ENCODE measurements at regions not wholly inside any gene's neighbourhood (a gene's known extent, or its start where the extent isn't known, plus 50 kb on each side); places are given as distances from the start of the nearest gene placed in this dataset.
A peak's percentile ranks its signal among the peaks of the same experiment; 100 is the strongest.
"Not testable (repeated sequence)": the region's sequence is repeated elsewhere in the genome, so short reads cannot be mapped to it uniquely, and the experiment has no call there.

GRCh38 chr2:143928613-143929012, 591.3 kb downstream of the ZEB2 start:
- in situ Hi-C loops (cut with HindIII; ENCODE audit: low sequenced_read_pairs) = no loop called here
- DNase-seq (ENCODE audit: low spot score) = no peak

- in situ Hi-C loops (cut with HindIII; ENCODE audit: low sequenced_read_pairs) = no loop called here
- DNase-seq (ENCODE audit: low spot score) = no peak
Measured at GRCh38 chr2:143928184-143928583, 591.7 kb downstream of the ZEB2 start.

DNA sequence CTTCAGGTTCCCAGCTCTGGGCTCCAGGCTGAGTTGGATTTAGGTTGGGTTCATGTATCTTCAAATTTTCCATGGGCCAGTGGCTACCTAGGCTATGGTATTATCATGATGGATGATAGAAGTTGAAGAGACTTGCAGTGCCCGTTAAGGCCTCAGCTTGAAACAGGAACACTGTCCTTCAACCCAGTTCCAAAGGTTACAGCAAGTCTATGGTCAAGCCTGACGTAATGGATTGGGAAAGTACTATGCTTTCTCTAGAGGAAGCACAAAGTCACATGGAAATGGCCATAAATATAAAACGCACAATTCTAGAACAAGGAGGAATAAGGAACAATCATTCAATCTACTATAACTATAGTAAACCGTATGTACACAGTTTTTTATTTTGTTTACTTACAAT, 593.2 kb downstream of the ZEB2 start:
- no peak for DNase-seq (ENCODE audit: low spot score)
- in situ Hi-C loops (cut with HindIII; ENCODE audit: low sequenced_read_pairs) = no loop called here

GRCh38 chr2:143922261-143922830, 597.6 kb downstream of the ZEB2 start:
- in situ Hi-C loops (cut with HindIII; ENCODE audit: low sequenced_read_pairs); DNase-seq (ENCODE audit: low spot score): not testable (repeated sequence)

DNA sequence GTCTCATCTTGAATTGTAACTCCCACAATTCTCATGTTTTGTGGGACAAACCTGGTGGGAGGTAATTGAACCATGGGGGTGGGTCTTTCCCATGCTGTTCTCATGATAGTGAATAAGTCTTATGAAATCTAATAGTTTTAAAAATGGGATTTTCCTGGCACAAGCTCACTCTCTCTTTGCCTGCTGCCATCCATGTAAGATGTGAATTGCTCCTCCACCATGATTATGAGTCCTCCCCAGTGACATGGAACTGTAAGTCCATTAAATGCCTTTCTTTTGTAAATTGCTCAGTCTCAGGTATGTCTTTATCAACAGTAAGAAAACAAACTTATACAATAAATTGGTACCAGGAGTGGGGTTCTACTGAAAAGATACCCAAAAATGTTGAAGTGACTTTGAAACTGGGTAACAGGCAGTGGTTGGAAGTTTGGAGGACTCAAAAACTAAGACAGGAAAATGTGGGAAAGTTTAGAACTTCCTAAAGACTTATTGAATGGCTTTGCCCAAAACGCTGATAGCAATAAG, 601.4 kb downstream of the ZEB2 start:
- DNase-seq (ENCODE audit: low spot score) = no peak
- in situ Hi-C loops (cut with HindIII; ENCODE audit: low sequenced_read_pairs) = no loop called here

DNA sequence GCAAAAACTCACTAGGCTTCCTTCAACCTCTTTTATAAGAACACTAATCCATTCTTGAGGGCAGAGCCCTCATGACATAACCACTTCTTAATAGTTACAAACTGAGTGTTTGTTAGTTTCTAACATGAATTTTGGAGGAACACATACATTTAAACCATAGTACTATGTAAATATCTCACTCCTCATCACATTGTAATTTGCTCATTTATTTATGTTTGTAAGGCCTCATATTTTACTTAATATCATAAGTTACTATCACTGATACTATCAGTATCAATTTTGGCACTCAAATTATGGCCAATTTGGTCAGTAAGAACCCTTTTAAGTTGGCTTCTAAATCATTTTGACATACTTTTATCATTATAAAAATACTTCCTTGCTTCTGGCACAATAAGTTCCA, 603.1 kb downstream of the ZEB2 start:
- no peak for DNase-seq (ENCODE audit: low spot score)
- in situ Hi-C loops (cut with HindIII; ENCODE audit: low sequenced_read_pairs) = no loop called here

GRCh38 chr2:143909577-143910353, 610.2 kb downstream of the ZEB2 start:
- DNase-seq (ENCODE audit: low spot score) = no peak
- in situ Hi-C loops (cut with HindIII; ENCODE audit: low sequenced_read_pairs) = no loop called here

DNA sequence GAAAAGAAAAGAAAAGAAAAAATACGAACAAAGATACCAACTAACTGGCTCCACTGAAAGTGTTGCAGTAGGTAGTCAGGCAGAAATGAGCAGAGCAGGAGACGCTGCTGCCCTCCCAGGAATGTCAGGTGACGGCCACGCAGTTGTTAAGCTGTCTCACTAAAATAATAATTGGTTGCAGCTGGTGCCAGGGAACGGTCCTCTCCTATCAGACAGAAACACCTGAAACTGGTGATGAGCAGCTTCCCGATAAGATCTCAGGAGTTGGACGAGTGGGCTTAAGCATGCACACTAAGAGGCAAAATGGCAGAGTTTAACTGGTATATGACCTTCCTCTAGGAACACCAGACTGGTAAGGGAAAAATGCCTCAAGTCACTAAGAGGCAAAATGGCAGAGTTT, 611.1 kb downstream of the ZEB2 start:
- in situ Hi-C loops (cut with HindIII; ENCODE audit: low sequenced_read_pairs) = no loop called here
- DNase-seq (ENCODE audit: low spot score) = no peak

GRCh38 chr2:143907801-143908200, 612.1 kb downstream of the ZEB2 start:
- DNase-seq (ENCODE audit: low spot score) = no peak
- in situ Hi-C loops (cut with HindIII; ENCODE audit: low sequenced_read_pairs) = no loop called here

GRCh38 chr2:143906850-143907249, 613.1 kb downstream of the ZEB2 start:
- in situ Hi-C loops (cut with HindIII; ENCODE audit: low sequenced_read_pairs) = no loop called here
- no peak for DNase-seq (ENCODE audit: low spot score)

DNA sequence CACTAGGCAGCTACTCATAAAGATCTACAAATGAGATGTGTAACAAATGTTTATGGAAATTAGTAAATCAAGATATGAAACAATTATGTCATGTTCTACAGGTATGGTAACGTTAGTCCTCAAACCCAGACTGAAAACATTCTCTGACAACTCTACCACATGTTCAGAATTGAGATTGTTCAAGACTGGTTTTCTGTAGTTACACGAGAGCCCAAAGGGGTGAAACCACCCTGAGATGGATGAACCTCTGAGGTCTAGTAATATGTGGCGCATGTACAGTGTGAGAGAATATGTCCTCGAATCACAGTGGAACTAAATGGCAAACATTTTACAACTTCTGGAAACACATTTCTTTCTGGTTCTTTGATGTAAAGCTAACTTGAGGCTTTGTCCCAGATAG, 614.3 kb downstream of the ZEB2 start:
- no peak for DNase-seq (ENCODE audit: low spot score)
- in situ Hi-C loops (cut with HindIII; ENCODE audit: low sequenced_read_pairs) = no loop called here

DNA sequence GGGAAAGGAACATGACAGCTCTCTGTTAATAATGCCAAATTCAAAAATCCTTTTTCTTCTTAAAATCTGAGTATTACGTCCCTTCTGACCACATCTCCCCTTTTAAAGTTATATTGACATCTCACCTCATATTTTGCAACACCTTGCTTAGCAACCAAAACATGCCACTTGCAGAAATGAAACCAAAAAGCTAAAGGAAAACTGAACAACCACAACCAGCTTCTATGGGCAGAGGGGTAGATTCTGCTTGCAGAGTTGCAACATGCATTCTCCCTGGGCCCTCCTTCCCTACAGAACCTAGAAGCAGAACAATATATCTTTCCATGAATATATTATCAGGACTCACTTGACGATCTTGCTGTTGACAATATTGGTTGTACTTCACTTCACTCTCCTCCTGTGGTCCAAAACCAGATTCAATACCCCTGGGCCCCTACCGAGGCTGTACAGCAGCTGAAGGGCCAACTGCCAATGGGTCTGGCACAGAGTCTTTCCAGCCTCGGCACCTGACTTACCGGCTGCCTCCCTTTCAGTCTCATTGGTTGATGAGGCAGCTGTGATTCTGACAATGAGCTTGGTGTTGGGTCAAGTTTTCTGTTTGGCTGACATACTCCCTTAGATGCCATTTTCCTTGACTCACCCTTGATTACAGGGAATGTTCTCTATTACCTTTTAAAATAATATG, 616.6 kb downstream of the ZEB2 start:
- in situ Hi-C loops (cut with HindIII; ENCODE audit: low sequenced_read_pairs) = no loop called here
- DNase-seq (ENCODE audit: low spot score) = no peak

DNA sequence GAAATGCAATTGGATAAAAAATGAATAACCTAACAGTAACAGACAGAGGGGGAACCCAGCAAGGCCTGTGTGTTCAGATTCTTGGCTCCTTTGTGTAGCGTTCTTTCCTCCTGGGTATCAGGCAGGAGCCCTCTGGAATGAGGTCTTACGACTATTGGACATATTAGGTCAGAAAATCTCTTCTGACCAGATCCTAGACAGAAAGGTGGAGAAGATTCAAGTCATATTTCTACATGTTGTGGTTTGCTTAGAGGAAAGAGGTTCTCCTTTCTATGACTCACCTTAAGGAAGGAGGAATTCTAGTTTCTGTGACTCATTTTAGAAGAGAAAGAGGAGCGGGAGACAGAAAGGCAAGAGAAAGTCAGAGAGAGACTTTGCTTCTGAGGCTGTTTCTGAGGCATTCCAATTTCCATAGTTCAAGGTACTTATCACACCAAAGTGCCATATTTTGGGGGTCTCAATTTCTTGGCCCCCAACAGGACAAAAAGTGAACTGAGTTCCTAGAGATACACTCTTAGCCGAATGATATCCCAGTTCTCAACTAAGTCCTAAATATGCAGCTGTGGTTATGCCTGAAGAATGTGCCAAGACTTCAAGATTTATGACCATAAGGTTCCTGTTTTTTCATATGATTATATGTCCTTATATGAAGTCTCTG, 618.6 kb downstream of the ZEB2 start:
- in situ Hi-C loops (cut with HindIII; ENCODE audit: low sequenced_read_pairs) = no loop called here
- no peak for DNase-seq (ENCODE audit: low spot score)

DNA sequence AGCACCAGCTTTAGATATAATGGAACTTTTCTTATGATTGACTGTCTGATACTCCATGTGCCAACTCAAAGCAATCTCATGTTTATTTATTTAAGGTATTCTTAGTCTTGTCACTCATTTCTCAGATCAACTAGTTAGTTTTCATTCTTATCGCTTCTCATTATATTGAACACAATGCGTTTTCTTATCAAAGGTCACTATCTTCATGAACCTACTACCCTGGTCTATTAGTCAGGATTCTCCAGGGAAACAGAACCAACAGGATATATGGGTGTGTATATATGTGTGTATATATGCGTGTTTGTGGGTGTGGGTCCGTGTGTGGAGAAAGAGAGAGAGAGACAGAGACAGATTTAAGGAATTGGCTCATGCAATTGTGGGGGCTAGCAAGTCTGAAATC, 619.9 kb downstream of the ZEB2 start:
- no peak for DNase-seq (ENCODE audit: low spot score)
- in situ Hi-C loops (cut with HindIII; ENCODE audit: low sequenced_read_pairs) = no loop called here

GRCh38 chr2:143893371-143893770, 626.5 kb downstream of the ZEB2 start:
- in situ Hi-C loops (cut with HindIII; ENCODE audit: low sequenced_read_pairs) = no loop called here

DNA sequence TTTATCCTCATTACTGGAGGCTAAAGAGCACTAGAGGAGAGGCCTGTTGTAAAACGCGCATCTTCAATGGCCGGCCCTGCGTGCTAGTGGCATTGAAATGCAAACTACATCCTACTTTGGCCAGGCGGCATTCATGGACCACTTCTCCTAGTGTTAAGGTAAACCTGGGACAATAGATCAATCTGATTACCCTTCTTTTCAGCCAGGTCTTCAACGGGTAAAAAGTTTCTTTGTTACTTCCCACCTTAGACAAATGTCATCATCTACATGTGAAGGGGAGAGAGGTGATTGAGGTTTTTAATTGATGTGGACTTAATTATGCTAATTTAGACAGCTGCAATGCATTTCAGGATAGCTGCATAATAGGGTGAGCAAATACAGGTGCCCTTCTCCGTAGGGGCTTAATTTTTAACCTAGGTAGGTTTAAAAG, 628.0 kb downstream of the ZEB2 start:
- in situ Hi-C loops (cut with HindIII; ENCODE audit: low sequenced_read_pairs) = no loop called here
- no peak for DNase-seq (ENCODE audit: low spot score)

More at GRCh38 chr2:143893371-143893770, 626.5 kb downstream of the ZEB2 start:
- DNase-seq (ENCODE audit: low spot score) = peak; percentile 25

GRCh38 chr2:143890798-143891197, 629.1 kb downstream of the ZEB2 start:
- DNase-seq (ENCODE audit: low spot score) = no peak
- in situ Hi-C loops (cut with HindIII; ENCODE audit: low sequenced_read_pairs) = no loop called here

DNA sequence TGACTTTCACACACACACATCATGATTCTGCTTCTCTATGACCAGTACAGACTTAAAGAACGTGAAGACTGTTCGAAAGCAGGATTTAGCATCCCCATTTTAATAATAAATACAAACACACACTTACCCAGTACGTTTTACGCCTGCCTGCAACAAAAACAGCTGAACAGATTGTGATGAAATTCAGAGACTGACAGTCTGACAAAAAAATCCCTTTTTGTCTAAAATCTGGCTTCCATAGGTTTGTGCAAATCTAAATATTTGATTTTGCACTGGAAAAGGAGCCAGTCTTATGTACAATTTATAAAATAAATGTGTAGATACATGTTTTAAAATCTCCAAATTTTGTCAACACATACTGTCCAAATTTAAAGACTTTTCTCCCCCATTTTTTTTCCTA, 630.7 kb downstream of the ZEB2 start:
- in situ Hi-C loops (cut with HindIII; ENCODE audit: low sequenced_read_pairs) = no loop called here
- no peak for DNase-seq (ENCODE audit: low spot score)

GRCh38 chr2:143885461-143885860, 634.5 kb downstream of the ZEB2 start:
- in situ Hi-C loops (cut with HindIII; ENCODE audit: low sequenced_read_pairs) = no loop called here
- DNase-seq (ENCODE audit: low spot score) = no peak

DNA sequence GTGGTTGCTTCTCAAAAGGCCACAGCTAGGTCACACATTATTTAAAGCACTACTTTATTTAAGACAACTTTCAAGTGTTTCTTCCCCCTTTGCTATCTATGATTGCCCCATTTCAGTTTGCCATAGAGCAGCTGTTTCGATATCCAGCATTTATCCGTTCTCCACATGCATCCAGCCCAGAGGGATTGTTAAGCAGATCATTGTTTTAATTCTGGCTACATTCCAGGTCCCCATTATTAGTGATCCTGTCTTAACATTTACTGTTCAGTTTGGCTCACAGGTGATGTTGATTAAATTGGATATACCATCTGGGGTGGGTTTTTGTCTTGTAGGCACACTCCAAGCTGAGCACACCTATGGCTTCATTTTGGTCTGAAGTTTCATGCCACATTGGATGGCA, 638.7 kb downstream of the ZEB2 start:
- no peak for DNase-seq (ENCODE audit: low spot score)
- in situ Hi-C loops (cut with HindIII; ENCODE audit: low sequenced_read_pairs) = no loop called here

Measured in G401 (cell line).